Activated CD4-positive, alpha-beta memory T cell treated with anti-CD3 and anti-CD28 coated beads for 36 hours (primary cell): ENCODE measurements at regions not wholly inside any gene's neighbourhood (a gene's known extent, or its start where the extent isn't known, plus 50 kb on each side); places are given as distances from the start of the nearest gene placed in this dataset.

Source experiments
- CTCF ChIA-PET: fragments of 350-600 bp; sonication (Branson Sonifier 250); formaldehyde crosslinking; loops from one replicate; lab custom pipeline; 2021; ENCODE audit warnings: antibody characterized with exemption, inconsistent platforms; lab: Charles Lee
- POLR2A ChIA-PET: fragments of 350-600 bp; sonication (Branson Sonifier 250); formaldehyde crosslinking; loops from one replicate; lab custom pipeline; 2021; ENCODE audit warnings: antibody characterized with exemption; lab: Charles Lee
- DNase-seq: peaks from one replicate; pipeline ENCODE4 v3.0.0-alpha.2; 2020
- H3K27ac Mint-ChIP-seq: one replicate; pipeline ENCODE4 v1.8.0; 2021; ENCODE audit warnings: mixed read lengths
- H3K27me3 Mint-ChIP-seq: one replicate; pipeline ENCODE4 v1.8.0; 2021; ENCODE audit warnings: mixed read lengths
- H3K36me3 Mint-ChIP-seq: one replicate; pipeline ENCODE4 v1.8.0; 2021; ENCODE audit warnings: mixed read lengths
- H3K4me1 Mint-ChIP-seq: one replicate; pipeline ENCODE4 v1.8.0; 2021; ENCODE audit warnings: low read depth, mixed read lengths
- H3K4me3 Mint-ChIP-seq: one replicate; pipeline ENCODE4 v1.8.0; 2021; ENCODE audit warnings: mild to moderate bottlenecking, mixed read lengths
- H3K9me3 Mint-ChIP-seq: one replicate; pipeline ENCODE4 v1.8.0; 2021; ENCODE audit warnings: mixed read lengths
- intact Hi-C: fragments of 100-400 bp; cut with micrococcal nuclease; formaldehyde crosslinking; loops from one replicate; pipeline ENCODE4 v1.15.1; 2023

DNA sequence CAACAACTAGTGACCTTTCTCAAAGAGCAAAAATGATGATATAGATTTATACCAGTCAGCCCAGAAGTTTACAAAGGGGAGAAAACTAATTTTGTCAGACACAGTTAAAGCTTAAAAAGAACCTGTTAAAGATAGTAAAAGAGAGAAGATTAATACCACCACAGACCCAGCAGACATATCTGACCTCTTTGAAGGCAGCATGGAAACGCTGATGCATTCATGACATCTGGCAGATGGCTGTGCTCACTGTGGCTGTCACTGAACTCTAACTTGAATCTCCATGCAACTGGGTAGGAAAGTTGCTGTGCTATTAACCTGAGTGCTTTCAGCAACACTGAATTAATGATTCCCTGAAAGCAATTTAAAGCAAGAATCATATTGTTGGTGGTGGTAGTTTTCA lies 159.8 kb upstream of the PRDM1 start:
- ChIA-PET POLR2A (no interaction called here), CTCF (no interaction called here)
- no peak for DNase-seq
- intact Hi-C loops: no loop called here
- Mint-ChIP-seq H3K27me3 (peaks cover 4% of the 10 kb centered on the region), H3K4me1 (no peaks in the 10 kb centered on the region), H3K9me3 (no peaks in the 10 kb centered on the region), H3K36me3 (no peaks in the 10 kb centered on the region), H3K27ac (no peak overlapping the region), H3K4me3 (no peak overlapping the region)

DNA sequence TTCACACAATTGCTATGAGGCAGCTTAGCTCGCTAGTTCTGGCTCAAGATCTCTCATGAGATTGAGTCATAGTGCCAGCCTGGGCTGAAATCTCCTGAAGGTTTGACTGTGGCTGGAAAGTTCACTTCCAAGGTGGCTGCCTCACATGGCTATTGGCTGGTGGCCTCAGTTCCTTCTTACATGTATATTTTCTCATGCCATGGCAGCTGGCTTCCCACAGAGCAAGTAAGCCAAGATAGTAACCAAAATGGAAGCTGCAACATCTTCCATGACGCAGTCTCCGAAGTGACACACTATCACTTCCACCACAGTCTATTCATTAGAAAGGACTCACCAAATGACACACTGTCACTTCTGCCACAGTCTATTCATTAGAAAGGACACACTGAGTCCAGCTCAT lies 160.4 kb upstream of the PRDM1 start:
- H3K9me3 Mint-ChIP-seq: no peaks in the 10 kb centered on the region
- intact Hi-C loops: no loop called here
- H3K36me3 Mint-ChIP-seq: no peaks in the 10 kb centered on the region
- H3K4me3 Mint-ChIP-seq: no peak overlapping the region
- no peaks in the 10 kb centered on the region for H3K4me1 Mint-ChIP-seq
- H3K27me3 Mint-ChIP-seq: peaks cover 4% of the 10 kb centered on the region
- CTCF ChIA-PET: no interaction called here
- POLR2A ChIA-PET: no interaction called here
- no peak for DNase-seq
- no peak overlapping the region for H3K27ac Mint-ChIP-seq

DNA sequence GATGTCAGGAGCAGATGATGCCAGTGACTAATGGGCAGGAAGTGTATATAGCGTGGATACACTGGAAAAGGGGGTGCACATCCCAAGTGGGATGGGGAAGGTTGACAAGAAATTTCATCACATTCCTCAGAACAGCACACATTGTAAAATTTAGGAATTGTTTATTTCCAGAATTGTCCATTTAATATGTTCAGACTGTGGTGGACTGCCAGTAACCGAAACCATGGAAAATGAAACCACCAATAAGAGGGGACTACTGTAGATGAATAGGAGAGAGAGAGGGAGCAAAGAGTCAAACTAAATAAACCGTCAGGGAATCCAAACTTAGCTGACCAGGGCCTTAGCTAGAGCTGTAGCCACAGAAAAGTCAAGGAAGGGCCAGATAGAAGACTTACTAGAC lies 164.4 kb upstream of the PRDM1 start:
- ChIA-PET CTCF (interaction anchor here (0.6 kb wide), 1 partner anchor 29 kb away, joined by 6 read pairs; no protein-coding TSS in a partner anchor), POLR2A (interaction anchor here (0.8 kb wide), 1 partner anchor 22 kb away, joined by 4 read pairs; no protein-coding TSS in a partner anchor)
- intact Hi-C loops: no loop called here
- DNase-seq: no peak
- H3K9me3 Mint-ChIP-seq: no peaks in the 10 kb centered on the region
- no peak overlapping the region for H3K27ac Mint-ChIP-seq
- H3K36me3 Mint-ChIP-seq: no peaks in the 10 kb centered on the region
- H3K4me3 Mint-ChIP-seq: no peak overlapping the region
- H3K27me3 Mint-ChIP-seq: peaks cover 7% of the 10 kb centered on the region
- H3K4me1 Mint-ChIP-seq: peaks cover 13% of the 10 kb centered on the region

DNA sequence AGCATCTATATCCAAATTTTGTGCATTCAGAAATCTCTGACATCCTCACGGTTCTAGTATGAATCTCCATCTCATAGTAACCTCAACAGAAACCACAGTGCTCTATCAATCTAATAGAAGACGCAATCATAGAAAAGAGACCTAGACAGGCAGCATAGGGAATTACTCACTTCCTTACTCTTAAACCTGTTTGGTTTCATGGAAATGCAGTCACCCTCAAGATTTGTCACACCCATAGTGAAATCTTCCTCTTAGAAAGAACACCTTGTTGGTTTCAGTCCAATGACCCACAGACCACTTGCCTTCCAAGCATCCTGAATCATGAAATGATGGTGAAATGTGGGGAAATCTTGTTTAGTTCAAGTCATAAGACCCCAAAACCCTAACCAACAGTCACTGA lies 166.1 kb upstream of the PRDM1 start:
- CTCF ChIA-PET: no interaction called here

DNA sequence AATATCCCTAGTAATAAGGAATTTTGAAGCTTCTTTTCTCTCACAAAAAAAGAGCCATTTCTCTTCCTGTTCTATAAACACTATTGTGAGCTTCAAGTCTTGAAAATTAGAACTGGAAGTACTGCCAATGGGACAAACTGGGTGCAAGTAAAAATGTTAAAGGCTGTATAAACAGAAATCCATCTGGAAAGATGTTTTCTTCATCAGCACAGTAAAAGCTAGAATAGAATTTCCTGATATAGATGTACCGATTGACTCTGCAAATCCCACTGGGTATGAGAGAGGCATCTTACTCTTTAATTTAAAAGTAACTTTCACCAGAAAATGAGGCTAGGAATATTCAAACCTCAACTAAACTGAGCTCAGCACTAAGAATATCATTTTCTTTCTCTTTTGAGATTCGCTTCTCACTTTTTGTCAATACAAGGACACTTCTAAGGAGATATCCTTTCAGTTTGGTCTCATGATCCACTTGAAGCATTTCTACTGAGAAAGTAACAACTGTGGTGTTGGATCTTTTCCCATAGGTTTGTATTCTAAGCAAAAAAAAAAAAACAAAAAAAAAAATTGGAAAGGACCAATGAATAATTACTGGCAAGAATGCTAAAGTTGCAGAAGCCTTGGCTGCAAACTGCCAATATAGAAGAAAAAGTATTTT lies 169.0 kb upstream of the PRDM1 start:
- CTCF ChIA-PET: interaction anchor here (0.5 kb wide), 1 partner anchor 191 kb away, joined by 3 read pairs; no protein-coding TSS in a partner anchor
- intact Hi-C loops: no loop called here
- Mint-ChIP-seq H3K9me3 (no peaks in the 10 kb centered on the region), H3K27me3 (peaks cover 5% of the 10 kb centered on the region), H3K4me1 (peaks cover 13% of the 10 kb centered on the region), H3K4me3 (no peak overlapping the region), H3K27ac (no peak overlapping the region), H3K36me3 (no peaks in the 10 kb centered on the region)
- POLR2A ChIA-PET: no interaction called here
- no peak for DNase-seq

More for the DNA sequence above, 166.1 kb upstream of the PRDM1 start:
- H3K4me1 Mint-ChIP-seq: peaks cover 13% of the 10 kb centered on the region
- peak overlapping the region; percentile 74 for H3K27ac Mint-ChIP-seq
- peaks cover 7% of the 10 kb centered on the region for H3K27me3 Mint-ChIP-seq
- POLR2A ChIA-PET: no interaction called here
- H3K9me3 Mint-ChIP-seq: no peaks in the 10 kb centered on the region
- H3K36me3 Mint-ChIP-seq: no peaks in the 10 kb centered on the region
- H3K4me3 Mint-ChIP-seq: no peak overlapping the region
- intact Hi-C loops: loop anchor here (1.0 kb wide), 8 partner anchors 20 to 272 kb away; no protein-coding TSS in a partner anchor
- peak; percentile 50 for DNase-seq

DNA sequence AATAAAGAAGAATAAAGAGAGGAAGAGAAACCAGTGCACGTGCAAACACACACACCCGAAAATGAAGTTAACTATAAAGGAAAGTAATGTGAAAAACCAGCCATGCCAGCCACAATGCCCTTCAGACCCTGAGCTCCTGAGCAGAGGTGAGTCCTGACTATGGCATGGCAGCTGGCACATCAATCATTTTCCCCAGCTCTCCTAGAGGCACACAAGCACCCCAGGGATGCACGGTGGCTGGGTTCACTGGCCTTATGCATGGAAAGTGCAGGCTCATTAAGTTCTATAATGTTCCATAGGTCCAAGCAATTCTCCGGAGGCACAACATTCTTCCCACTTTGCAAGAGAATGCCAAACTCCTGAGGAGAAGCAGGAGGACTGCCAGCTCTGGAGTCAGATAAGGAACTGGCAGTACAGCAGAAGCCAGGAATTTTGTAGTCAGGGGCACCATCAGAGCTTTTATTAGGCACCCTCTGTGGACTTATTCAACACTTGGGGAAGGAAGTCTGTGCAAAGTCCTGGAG lies 175.0 kb upstream of the PRDM1 start:
- H3K4me3 Mint-ChIP-seq: no peak overlapping the region
- intact Hi-C loops: no loop called here
- no peaks in the 10 kb centered on the region for H3K36me3 Mint-ChIP-seq
- H3K4me1 Mint-ChIP-seq: no peaks in the 10 kb centered on the region
- no peak for DNase-seq
- H3K9me3 Mint-ChIP-seq: no peaks in the 10 kb centered on the region
- CTCF ChIA-PET: no interaction called here
- POLR2A ChIA-PET: no interaction called here
- H3K27ac Mint-ChIP-seq: no peak overlapping the region
- no peaks in the 10 kb centered on the region for H3K27me3 Mint-ChIP-seq

DNA sequence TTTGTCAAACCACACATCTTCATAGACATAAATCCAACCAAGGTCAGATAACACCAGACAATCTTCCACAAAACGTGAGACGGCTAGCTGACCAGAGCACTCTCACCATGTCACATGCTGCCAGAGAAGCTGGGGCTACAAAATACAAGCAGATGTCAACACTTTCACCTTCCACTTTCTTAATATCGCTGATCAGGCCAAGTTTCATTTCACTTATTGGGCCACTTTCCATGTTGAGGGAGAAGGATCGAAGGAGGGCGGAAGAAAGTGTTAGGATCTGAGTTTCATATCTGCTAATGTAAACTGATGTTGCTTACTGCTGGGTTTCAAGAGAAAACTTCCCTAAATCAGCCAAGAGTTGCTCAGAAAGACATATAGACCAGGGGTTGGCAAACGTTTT lies 177.0 kb upstream of the PRDM1 start:
- Mint-ChIP-seq H3K9me3 (no peaks in the 10 kb centered on the region), H3K36me3 (no peaks in the 10 kb centered on the region), H3K4me3 (no peak overlapping the region), H3K4me1 (no peaks in the 10 kb centered on the region), H3K27me3 (peaks cover 2% of the 10 kb centered on the region), H3K27ac (no peak overlapping the region)
- CTCF ChIA-PET: no interaction called here
- POLR2A ChIA-PET: no interaction called here
- DNase-seq: no peak
- intact Hi-C loops: loop anchor here (10.0 kb wide), 1 partner anchor 424 kb away; no protein-coding TSS in a partner anchor

DNA sequence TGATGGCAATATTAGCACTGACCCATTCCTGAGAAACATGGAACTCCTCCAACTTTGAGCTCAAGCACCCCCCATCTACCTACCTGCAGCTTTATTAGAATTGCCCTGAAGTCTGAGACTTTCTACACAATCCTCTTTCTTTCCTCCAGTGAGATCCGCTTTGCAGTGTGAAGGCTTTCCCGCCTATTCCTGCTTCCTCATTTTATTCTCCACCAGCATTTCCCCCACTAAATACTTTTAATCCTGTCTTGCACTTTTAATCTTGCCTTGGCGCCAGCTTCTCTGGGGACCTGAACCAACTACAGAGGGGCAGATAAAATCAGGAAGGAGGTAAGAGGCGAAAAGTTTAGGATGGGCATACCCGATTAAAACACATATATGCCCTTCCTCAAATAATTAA lies 178.1 kb upstream of the PRDM1 start:
- no peak for DNase-seq
- Mint-ChIP-seq H3K9me3 (no peaks in the 10 kb centered on the region), H3K36me3 (no peaks in the 10 kb centered on the region), H3K27me3 (peaks cover 2% of the 10 kb centered on the region), H3K4me3 (no peak overlapping the region), H3K4me1 (no peaks in the 10 kb centered on the region), H3K27ac (no peak overlapping the region)
- intact Hi-C loops: loop anchor here (10.0 kb wide), 1 partner anchor 423 kb away; no protein-coding TSS in a partner anchor
- ChIA-PET POLR2A (no interaction called here), CTCF (no interaction called here)

DNA sequence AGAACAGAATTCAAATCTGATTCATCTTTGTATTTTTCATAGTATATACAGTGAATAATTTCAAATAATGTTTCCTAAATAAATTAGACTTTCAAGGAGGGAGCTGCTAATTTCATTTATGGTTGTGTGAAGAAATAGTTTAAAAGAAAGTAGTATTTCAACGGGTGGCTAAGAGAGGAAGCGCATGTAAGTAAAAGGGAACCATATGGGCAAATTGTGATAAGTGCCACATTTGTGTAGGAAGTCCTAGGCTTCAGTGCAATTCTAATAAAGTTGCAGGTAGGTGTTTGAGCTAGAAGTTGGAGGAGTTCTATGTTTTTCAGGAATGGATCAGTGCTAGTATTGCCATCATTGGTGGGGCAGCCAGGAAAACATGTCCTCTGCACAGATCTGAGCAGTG lies 178.8 kb upstream of the PRDM1 start:
- H3K9me3 Mint-ChIP-seq: no peaks in the 10 kb centered on the region
- no peak overlapping the region for H3K4me3 Mint-ChIP-seq
- H3K4me1 Mint-ChIP-seq: no peaks in the 10 kb centered on the region
- ChIA-PET POLR2A (no interaction called here), CTCF (interaction anchor here (1.1 kb wide), 1 partner anchor 316 kb away, joined by 3 read pairs; no protein-coding TSS in a partner anchor)
- H3K27me3 Mint-ChIP-seq: peaks cover 2% of the 10 kb centered on the region
- no peaks in the 10 kb centered on the region for H3K36me3 Mint-ChIP-seq
- H3K27ac Mint-ChIP-seq: no peak overlapping the region
- no peak for DNase-seq
- intact Hi-C loops: loop anchor here (10.0 kb wide), 1 partner anchor 422 kb away; no protein-coding TSS in a partner anchor

DNA sequence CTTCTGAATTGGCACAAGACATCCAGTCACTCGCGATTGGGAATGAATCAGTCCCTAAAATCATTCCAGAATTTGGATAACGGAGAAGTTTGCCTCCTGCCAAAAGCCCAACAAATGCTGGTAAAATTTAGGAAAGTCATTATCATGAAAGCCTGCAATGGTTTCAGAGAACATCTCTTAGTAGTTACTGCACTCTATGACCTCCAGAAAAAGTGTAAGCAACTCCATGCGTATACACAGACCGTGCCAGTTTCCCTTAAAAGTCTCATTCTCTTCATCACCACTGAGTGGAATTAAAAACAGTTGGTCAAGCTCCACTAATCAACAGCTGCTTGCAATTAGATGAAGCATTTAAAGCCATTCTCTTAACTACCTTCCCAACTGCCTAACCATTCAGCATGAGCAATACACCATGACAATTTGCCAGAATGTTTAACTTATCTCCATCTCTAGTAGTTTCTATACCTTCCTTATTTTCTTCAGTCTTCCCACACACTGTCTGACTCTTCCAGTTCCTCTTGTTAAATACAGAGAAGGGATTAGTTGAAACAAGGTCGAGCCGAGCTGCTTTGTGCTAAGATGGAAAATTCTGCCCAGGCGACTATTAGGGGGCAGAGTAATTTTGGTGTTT lies 183.6 kb upstream of the PRDM1 start:
- Mint-ChIP-seq H3K27me3 (peaks cover 4% of the 10 kb centered on the region), H3K4me1 (peaks cover 14% of the 10 kb centered on the region), H3K4me3 (no peak overlapping the region), H3K36me3 (no peaks in the 10 kb centered on the region), H3K9me3 (no peaks in the 10 kb centered on the region), H3K27ac (no peak overlapping the region)
- no peak for DNase-seq
- intact Hi-C loops: loop anchor here (10.0 kb wide), 1 partner anchor 418 kb away; no protein-coding TSS in a partner anchor
- ChIA-PET POLR2A (no interaction called here), CTCF (no interaction called here)

DNA sequence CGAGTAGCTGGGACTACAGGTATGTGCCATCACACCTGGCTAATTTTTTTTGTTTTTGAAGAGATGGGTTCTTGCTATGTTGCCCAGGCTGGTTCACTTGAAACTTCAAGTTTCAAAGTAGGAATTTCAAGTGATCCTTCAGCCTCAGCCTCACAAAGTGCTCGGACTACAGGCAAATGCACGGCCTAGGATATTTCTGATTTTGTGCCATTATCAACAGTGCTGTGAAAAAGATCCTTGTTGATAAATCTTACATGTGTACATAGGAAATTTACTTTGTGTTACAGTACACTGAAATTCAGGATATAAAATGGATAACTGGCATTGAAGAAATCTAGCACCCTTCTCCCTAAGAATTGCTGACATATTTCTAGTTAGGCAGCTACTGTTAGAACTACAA lies 184.6 kb upstream of the PRDM1 start:
- Mint-ChIP-seq H3K9me3 (no peaks in the 10 kb centered on the region), H3K27me3 (peaks cover 4% of the 10 kb centered on the region), H3K27ac (no peak overlapping the region), H3K36me3 (no peaks in the 10 kb centered on the region), H3K4me3 (no peak overlapping the region), H3K4me1 (peaks cover 14% of the 10 kb centered on the region)
- intact Hi-C loops: loop anchor here (2.0 to 10.0 kb wide), 2 partner anchors 145 to 417 kb away; no protein-coding TSS in a partner anchor
- DNase-seq: no peak
- ChIA-PET CTCF (no interaction called here), POLR2A (interaction anchor here (2.7 kb wide), 1 partner anchor 92 kb away, joined by 8 read pairs; no protein-coding TSS in a partner anchor)
